NOMO-1 (cell line): ENCODE measurements at regions not wholly inside any gene's neighbourhood (a gene's known extent, or its start where the extent isn't known, plus 50 kb on each side); places are given as distances from the start of the nearest gene placed in this dataset.
"Not testable (repeated sequence)": the region's sequence is repeated elsewhere in the genome, so short reads cannot be mapped to it uniquely, and the experiment has no call there.

Experiments used
- DNase-seq, 2 experiments: peaks; one replicate each; lab custom pipeline; 2025; ENCODE audit not compliant: unreplicated experiment in 2 of 2; lab: John Stamatoyannopoulos, UW

- no peak for DNase-seq
Measured at GRCh38 chr2:238774980-238775509, 72.8 kb upstream of the TWIST2 start.

DNA sequence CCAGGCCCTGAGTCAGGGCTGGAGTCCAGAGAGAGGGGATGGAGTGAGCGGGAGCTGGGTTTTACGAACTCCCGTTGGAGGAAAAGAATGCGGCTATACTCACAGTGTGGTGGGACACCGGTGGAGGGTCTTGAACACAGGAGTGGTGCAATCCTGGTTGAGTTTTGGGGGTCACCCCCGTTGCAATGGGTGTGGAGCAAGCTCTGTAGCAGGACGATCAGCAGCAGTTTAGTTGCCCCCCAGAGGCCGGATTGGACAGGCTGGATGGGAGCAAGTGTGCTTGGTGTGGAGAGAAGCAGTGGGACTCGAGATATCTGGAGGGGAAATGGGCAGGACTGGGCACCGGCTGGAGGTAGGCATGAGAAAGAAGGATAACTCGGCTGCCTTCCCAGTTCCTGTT is 72.3 kb upstream of the TWIST2 start:
- no peak for DNase-seq

GRCh38 chr2:238776003-238776760 is 71.7 kb upstream of the TWIST2 start:
- peak in 1 of 2 experiments; percentile 12 for DNase-seq

DNA sequence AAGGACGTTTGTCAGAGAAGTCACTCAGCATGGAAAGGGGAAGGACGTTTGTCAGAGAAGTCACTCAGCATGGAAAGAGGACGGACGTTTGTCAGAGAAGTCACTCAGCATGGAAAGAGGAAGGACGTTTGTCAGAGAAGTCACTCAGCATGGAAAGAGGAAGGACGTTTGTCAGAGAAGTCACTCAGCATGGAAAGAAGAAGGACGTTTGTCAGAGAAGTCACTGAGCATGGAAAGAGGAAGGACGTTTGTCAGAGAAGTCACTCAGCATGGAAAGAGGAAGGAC is 71.2 kb upstream of the TWIST2 start:
- not testable (repeated sequence) for DNase-seq

GRCh38 chr2:238777369-238778067 is 70.4 kb upstream of the TWIST2 start:
- DNase-seq = peak in 1 of 2 experiments; percentile 1

- peak in 1 of 2 experiments; percentile 26 for DNase-seq
Measured at GRCh38 chr2:238784671-238785527, 63.0 kb upstream of the TWIST2 start.

GRCh38 chr2:238785528-238785860 is 62.4 kb upstream of the TWIST2 start:
- DNase-seq = no peak

- DNase-seq = no peak
Measured at GRCh38 chr2:238786379-238786778, 61.5 kb upstream of the TWIST2 start.

GRCh38 chr2:238786792-238787490 is 60.9 kb upstream of the TWIST2 start:
- no peak for DNase-seq

DNA sequence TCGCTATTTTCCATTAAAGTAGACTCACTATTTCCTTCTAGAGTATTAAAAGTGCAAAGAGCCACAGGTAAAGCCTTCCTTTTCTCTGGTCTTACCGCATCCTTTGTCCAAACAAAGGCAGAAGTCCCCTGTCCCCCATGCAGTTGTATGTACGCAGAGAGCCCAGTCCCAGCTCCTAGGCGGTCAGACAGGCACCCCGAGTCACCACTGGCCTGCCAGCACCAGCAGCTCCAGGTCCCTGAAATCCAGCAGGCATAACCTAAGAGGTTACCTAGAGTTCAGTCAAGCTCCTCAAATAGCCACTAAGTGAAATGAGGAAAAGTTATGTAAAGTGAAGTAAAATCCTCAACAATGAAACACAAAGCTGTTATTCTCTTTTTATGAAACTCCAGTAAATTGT is 60.4 kb upstream of the TWIST2 start:
- DNase-seq = no peak

DNA sequence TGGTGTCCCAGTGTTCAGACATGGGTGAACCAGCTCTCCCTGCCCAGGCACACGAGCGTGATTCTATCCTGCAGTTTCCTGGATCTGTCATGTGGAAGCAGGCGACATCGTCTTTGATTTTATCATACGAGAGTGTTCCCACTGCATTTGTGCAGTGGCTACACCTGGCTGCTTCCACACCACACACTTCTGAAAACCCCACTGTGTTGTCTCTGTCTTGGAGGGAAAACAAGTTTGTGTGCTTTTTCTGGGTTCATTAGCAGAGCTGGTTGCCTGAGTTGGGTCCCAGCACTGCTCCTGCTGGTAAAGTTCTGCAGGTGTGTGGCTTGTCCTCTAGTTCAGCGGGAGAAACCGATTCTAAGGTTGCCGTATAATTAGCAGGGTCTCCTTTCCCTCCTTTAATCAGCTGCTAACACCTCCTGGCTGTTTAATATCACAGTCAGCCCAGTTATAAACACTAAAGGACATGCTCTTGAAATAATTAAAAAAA is 58.5 kb upstream of the TWIST2 start:
- DNase-seq = no peak

DNA sequence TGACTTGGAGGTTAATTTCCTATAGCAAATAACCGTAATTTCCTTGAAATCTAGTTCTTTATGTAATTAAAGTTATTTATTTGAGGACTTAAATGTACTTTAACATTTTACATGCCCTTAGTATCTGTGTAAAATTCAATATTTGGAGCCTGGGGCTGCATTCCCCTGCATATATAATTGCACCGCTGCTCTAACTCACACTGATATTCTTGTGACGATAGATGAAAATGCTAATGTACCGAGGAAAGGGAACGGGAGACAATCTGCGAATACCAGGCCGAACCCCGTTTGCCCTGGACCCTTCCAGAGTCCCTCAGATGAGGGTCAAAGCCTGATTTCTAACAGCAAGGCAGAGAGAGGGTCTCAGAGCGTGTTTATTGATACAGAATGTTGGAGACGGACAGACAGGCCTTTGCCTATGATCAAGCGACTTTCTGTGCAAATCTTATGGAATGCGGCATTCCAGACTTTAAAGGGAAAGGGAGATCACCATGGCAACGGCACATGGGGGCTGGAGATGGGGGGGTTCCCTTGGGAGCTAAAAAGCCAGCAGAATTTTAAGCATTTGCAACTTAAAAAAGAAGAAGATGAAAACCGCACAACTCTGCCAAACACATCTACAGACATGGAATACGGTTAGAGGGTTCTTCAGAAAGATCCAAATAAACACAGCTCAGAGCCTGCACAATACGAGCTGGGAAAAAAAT is 57.6 kb upstream of the TWIST2 start:
- no peak for DNase-seq

DNA sequence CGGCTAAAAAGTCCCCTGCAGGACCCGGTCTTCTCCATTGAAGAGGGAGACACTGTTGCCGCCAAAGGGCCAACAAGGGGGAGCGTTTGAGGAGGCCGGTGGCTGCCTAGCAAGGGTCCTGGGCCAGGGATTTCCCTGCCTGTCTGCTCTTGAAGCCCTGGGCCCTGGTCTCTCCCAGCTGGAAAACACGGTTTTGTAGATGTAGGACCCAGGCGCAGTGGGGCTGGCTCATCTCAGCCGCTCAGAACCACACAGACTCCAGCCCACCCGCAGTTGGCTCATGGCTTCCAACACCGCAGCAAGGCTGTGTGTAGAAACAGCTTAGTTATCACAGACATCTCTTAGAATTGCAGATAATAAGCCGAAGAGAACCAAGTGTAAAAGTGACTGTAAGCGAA is 57.1 kb upstream of the TWIST2 start:
- no peak for DNase-seq

GRCh38 chr2:238791354-238791753 is 56.5 kb upstream of the TWIST2 start:
- no peak for DNase-seq

GRCh38 chr2:238793306-238793705 is 54.6 kb upstream of the TWIST2 start:
- no peak for DNase-seq

- DNase-seq = no peak
Measured at GRCh38 chr2:238793801-238794449, 54.0 kb upstream of the TWIST2 start.

- no peak for DNase-seq
Measured at GRCh38 chr2:238796223-238796885, 51.5 kb upstream of the TWIST2 start.

DNA sequence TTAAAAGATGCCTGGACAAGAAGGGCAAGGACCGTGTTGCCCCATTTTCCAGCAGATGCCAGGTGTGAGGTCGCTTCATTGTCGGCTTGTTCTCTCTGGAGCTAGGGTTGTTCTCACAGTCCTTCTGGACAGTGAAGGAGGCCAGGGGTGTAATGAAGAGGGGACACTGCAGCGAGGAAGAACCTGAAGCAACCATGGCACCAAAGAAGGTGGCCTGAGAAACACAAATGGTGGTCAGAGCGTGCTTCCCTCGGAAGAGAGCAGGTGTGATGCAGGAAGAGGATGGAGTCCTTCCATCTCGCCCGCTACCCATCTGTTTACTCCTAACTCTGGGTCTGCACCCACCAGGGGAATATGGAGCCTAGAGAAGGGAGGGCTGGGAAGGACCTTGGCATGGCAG is 50.3 kb upstream of the TWIST2 start:
- DNase-seq = no peak
